ENCODE measurements at regions not wholly inside any gene's neighbourhood (a gene's known extent, or its start where the extent isn't known, plus 50 kb on each side); places are given as distances from the start of the nearest gene placed in this dataset.

DNA sequence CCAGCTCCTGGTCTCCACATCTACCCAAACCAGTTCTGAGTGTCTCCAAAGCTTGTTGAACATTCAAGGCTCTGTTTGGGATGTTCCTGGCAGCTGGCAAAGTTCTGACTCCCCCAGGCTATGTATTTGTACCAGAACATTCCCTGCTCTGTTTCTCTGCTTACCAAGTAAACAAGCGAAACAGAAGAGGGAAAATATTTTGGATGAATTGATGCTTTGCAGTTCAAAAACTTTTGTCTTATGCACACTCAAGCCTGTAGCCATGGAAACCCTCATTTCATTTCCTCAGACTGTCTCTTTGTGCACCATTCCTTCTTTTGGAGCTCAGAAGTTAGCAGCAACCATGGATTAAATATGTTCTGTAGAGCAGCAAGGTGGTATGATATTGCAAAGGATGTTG is 145.8 kb downstream of the ACTL7B start:
- no peak for DNase-seq

DNA sequence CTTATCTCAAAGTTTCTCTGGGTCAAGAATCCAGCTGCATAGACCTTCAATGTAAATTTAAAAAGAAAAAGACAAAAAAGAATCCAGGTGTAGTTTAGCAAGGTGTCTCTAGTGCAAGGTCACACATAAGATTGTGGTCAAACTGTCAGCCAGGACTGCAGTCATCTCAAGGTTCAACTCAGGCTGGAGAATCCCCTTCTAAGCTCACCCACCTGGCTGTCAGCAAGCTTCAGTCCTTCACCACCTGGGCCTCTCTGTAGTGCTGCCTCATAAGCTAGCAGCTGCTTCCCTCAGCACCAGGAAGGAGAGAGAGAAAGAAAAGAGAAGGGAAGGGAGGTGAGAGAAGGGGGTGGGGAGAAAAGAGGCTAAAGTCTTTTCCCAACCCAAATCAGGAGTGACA is 146.7 kb downstream of the ACTL7B start:
- no peak for DNase-seq

DNA sequence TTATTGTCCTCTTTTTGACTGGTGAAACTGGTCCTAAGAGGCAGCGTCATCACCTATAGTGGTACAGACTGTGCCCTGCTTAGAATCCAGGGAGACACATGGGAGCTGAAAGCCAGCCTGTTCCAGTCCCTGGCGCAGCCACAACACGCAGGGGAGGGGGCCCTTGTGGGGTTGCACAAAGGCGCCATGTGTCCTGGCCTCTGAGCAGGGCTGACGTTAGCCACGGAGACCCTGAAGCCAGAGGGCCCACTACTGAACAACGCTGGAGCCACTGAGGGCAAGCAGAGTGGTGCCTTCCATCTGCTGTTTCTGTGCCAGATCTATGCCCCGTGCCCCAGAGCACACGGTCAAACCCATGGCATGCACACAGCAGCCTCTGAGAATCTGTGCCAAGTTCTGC is 147.3 kb downstream of the ACTL7B start:
- no peak for DNase-seq

DNA sequence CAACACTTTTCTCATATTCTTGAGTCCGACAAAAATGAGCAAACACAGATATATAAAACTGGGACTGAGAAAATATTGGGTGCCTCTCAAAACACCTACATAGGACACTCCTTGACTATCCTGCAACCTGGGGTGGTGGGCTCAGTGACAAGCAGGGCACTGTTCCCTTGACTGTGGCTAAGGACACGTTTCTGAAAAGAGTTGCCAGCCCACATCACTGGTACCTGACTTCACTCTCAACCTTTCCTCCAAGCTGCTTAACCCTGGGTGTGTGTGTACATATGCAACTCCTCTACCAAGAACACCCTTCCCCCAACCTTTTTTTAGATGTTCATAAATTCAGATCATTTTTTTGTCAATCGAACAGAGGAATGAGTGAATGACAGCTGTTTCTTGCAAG is 148.7 kb downstream of the ACTL7B start:
- no peak for DNase-seq

DNA sequence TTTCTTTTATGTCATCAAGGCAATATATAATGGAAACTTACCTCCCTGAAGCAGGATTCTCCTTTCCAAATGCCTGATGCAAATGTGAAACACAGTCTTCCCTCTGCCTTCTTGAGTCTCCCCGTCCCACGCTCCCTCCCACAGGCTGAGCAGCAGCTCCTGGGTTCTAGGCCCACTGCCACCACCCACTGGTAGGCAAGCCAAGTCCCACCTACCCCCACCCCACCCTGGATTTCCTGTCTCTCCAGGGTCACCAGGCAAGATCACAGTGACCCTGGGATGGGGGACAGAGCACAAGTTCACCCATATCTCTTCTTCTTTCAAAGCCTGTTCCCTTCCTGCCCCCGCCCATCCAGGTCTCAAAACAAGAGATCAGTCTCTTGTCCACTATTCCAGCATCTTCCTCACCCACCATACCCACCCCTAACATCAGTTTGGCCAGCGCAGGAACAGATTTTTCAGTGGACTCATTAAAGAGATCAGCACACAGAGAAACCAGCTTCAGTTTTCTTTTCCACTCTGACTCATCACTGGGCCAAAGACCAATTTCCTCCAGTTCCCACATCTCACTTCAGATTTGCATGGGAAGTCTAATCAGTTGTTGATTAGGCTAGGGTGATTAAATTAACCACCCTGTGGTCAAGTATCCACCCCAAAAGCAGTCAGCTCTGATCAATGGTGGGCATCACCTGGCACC is 151.5 kb downstream of the ACTL7B start:
- no peak for DNase-seq

DNA sequence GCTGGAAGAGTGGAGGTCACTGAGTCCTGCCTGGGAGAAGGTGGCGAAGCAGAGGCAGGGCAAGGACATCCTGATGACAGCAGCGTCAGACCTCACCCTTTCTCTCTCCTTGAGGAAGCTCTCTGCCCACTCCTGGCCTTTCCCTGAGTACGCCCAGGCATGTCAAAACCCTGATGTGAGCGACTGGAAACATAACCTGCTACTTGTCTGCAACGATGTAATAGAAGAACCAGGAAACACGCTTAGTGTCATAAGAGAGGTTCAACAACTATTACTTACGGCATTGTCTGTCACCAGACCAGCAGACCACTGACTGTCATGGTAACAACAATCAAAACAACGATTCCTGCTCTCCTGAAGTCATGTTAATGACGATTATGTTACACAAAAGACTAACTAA is 152.4 kb downstream of the ACTL7B start:
- DNase-seq, result no peak

DNA sequence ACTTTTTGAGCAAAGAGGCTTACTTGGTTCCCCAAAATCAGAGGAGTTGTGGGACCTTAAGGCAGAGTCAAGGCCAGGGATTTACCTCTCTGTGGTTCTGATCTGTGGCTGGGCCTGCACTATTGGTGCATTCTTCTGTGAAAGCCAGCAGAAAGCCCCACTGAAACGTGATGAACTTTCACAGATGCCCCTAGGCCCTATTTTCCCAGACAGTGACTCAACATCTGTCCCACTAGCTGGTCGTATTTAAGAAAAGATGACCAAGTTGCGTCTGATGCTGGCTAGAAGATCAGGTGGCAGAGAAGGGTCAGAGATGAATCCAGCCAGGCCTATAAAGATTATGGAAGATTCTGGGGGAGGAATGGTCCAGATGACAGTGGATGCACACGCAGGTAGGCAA is 153.1 kb downstream of the ACTL7B start:
- no peak for DNase-seq

DNA sequence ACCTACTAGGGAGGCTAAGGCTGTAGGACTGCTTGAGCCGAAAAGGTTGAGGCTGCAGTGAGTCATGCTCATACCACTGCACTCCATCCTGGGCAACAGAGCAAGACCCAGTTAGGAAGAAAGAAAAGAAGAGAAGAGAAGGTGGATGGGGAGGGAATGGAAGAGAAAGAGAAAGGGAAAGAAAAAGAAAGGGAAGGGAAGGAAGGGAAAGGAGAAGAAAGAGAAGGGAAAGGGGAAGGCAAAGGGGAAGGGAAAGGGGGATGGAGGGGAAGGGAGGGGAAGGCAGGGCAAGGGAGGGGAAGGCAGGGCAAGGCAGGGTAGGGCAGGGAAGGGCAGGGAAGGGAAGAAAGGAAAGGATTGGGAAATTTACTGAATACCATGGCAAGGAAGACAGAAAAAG is 157.0 kb downstream of the ACTL7B start:
- DNase-seq, result no peak

DNA sequence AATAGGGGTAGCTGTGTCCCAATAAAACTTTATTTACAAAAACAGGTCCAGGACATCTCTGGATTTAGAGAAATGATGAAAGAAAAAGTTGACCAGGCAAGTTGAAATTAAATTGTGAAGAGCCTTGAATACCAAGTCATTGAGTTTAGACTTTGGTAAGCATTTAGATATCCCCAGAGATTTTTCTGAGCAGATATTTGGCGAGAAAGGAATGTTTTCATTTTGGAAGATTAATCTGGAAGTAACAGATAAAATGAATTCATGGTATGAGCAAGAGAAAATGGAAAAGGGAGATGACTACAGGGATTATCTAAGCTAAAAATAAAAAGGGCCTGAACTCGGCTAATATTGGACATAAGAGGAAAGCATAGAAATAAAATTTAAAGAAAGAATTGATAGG is 157.6 kb downstream of the ACTL7B start:
- no peak for DNase-seq

DNA sequence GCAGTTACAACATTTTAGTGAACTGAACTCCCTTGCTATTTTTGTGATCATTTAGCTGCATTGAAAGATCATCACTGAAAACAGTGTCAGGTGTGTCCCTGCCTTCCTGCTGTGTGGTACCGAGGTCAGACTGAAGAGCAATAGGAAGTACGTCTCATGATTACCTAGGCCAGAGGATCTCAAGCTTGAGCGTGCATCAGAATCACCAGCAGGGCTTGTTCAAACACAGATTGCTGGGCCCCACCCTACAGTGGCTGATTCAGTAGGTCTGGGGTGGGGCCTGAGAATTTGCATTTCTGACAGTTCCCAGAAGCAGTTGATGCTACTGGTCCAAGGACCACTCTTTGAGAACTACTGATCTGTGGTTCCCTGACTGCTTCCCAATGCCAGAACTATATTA is 159.6 kb downstream of the ACTL7B start:
- no peak for DNase-seq

DNA sequence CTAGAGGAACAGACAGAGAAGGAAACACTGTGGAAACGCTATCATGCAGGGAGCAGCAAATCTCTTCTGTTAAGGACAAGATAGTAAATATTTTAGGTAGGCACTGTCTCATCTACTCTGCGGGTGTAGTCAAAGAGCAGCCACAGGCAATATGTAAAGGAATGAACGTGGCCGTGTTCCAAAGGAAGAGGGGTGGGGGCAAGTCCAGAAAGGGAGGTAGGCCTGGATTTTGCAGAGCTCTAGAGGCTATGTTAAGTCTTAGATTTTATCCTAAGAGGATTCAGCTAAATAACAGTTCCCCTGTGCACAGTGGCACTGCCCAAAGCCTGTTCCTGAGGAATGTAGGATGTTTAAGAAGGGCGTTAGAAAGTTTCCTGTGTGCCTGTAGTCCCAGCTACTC is 161.6 kb downstream of the ACTL7B start:
- no peak for DNase-seq

DNA sequence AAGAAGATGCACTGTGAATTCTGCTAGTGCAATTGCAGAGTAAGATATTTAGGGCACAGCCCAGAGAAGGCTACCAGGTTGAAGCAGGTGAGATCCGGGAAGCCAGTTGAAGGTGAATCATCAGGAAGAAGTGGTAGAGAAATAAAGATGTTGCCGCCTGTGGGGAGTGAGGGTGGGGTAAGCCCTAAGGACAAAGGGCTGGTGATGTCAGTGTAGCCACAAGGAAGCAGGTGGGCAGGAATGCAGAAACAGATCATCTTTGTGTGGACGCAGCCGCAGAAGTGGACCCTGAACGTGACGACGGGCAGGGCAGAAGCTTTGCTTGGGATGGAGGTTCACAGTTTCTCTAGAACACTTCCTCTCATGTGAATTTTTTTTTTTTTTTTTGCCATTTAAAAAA is 164.2 kb downstream of the ACTL7B start:
- no peak for DNase-seq

DNA sequence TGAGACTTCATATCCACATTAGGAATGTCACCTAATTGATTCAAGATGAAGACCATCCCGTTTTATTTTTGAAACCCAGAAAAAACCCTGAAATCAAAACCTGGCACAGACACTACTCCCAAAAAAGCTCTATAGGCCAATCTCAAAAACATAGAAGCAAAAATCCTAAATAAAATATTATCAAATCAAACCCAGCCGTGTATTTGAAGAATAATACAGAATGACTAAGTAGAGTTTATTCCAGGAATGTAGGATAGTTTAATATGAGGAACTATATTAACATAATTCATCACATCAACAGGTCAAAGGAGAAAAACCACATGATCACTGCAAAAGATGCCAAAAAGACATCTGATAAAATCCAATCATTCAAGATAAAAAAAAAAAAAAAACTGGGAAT is 167.1 kb downstream of the ACTL7B start:
- DNase-seq, result no peak

DNA sequence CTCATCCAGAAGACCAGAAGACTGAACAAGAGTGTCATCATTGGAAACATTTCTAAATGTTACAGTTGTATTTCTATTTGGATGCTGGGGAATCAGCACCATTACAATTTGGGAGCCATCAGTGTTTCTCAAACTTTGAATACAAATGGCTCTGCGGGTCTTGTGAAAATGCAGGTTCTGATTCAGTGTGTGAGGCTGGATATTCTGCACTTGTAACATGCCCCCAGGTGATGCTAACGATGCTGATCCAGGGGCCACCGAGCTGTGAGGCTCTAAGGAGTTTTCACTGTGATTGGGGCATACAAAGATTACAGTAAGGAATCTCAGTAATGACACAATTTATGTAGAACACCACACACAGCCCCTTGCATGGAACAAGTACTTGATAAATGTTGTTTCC is 167.7 kb downstream of the ACTL7B start:
- DNase-seq, result no peak

DNA sequence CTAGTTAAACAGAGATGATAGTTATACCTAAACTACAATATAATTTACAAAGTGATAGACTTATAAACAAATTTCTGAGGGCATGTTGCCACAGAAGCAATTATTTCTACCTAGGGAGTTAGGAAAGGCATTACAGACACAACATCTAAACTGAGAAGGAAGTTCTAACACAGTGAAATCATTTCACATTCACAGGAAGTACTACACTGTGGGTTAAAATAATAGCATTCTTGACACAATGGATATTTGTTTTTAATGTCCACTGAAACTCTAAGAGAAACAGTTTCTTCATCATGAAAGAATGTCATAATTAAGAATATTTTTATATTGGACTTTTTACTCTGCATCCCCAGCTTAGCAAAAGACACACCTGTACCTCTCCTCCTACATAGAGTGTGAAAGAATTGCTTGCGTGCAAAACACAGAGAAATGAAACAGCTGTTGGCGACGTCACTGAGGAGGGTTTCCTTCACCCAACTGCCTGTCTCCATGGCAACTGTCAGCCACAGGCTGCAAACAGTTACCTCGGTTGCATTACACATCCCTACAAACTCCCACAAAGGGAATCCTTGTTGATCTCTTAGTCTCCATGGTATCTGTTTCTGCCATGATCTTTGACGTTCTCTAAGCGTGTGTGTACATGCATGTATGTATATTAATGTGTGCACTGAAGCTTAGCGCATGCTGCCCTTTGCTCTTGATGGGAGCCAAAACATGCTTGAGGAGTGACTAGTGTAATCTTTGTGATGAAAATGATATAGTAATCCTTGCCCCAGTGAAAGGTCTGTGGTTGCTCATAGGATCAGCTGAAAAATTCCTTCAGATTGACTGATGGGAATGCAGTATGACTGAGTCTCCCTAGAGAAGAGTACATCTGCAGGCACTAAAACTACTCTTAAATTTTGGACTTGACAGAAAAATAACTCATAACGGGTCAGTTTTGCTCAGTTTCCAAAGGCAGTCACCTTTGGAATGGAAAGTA is 168.5 kb downstream of the ACTL7B start:
- no peak for DNase-seq

DNA sequence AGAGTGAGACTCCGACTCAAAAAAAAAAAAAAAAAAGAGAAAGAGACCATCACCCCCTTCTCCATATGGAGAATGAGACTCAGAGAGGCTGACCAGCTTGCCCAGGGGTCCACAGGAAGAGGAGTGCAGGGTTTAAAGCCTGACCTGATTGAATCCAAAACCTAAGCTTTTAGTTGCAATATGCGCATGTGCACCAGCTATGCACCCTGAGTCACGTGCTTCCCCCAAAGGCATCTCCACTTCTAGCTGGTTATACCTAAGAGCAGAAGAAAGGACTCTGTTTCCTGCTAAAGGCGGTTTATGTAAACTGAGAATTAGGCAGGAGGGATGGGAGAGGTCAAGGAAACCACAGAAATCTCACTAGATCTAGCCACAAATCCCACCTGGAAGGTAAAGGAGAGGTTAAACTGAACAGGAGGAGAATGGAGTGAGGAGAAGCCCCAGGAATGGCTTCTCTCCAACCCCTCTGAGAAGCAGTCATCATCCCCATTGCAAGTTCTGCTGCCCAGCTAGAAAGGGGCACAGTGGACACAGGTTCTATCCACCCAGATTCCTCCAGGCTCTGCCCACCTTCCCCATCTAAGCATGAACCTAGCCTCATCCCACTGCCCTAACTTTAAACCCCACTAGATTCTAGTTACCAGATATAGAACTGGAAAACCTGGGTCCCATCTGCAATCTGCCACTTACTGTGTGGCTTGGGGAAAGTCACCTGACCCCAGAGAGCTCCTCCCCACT is 171.3 kb downstream of the ACTL7B start:
- DNase-seq, result no peak

DNA sequence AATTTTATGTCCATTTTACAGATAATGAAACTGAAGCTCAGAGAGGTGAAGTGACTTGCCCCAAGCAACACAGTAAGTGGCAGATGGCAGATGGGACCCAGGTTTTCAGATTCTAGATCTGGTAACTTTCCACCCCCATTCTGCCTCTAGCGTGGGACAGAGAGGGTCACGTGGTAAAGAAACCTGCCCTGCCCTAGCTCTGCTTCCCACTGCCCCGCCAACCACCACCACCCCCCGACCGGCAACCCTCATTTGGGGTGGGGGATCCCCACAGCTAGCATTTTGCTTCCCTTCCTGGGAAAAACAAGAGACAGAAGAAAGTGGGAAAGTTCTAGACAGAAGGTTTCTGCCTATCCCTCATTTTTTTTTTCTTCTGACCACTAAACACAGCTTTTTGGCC is 172.5 kb downstream of the ACTL7B start:
- no peak for DNase-seq

DNA sequence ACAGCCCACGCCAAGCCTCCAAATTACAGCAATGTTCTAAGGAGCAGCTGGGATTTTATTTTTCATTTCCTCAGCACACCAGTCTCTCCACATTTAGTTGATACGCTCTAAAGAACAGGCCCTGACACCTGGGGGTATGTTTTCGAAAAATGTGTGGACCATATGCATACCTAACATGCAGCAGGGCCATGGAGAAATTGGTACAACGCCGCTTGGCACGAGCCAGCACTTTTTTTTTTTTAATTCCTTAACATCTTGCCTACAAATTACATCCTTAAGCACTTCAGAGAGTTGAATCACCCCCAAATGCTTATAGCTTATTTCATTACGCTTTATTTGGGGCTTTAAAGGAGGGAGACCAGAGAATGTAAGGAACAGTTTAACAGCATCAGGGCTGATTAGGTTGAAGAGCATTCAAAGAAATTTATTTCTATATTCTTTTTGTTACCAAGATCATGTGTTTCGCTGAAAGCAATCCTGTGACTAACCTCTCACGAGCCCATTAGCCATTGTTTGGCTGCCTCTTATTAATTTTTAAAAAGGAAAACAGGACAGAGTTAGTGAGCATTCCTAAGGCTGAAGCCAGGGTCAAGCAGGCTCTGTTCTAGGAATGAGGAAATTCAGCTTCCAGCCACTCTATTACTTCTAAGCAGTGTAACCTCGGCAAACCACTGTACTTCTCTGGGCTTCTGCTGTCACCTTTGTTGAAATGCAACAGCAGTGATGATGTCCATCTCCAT is 173.8 kb downstream of the ACTL7B start:
- no peak for DNase-seq

DNA sequence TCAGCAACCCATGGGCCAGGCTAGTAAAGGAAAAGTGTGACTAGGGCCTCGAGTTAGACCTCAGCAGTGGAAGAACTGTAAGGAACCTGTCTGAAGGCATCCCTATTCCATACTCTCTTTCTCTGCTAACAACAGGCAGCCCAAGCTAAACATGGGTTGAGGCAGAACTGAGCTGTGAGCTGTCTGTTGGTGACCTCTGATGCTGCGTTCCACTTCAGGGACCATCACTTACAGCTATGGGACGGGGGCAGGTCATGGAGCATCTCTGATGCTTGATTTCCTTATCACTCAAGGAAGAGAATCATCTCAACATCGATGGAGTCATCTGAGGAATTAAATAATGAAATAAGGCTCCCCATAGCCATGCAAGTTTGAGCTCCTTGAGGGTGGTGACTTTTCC is 174.8 kb downstream of the ACTL7B start:
- DNase-seq, result no peak

DNA sequence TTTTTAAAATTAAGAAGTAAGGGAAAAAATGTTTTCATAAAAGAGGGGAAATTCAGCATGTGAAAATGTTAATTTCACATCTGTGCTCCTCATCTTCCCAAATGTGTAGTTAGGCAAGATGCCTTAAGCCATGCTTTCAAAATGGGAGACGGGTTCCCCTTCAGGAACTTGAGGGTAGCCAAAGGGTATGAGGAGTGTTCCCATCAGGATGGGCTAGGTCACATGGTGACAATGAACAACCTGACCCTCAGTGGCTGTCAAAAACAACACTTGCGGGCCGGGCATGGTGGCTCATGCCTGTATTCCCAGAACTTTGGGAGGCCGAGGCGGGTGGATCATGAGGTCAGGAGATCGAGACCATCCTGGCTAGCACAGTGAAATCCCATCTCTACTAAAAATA is 178.0 kb downstream of the ACTL7B start:
- no peak for DNase-seq

DNA sequence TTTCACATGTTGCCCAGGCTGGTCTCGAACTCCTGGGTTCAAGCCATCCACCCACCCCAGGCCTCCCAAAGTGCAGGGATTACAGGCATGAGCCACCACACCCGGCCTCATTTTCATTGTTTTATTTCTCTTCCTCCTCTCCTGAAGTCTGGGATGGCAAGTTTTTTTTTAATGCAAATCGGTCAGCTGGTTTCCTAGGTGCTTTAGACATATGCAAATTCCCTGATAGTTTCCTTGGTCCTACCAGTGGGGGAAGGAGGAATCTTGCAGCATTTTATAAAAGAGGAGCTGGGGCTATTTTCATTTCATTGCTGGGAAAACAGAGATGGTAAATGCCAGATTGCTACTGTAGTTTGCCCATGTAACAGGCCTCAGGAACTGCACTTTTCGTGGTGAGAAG is 179.4 kb downstream of the ACTL7B start:
- DNase-seq, result no peak

DNA sequence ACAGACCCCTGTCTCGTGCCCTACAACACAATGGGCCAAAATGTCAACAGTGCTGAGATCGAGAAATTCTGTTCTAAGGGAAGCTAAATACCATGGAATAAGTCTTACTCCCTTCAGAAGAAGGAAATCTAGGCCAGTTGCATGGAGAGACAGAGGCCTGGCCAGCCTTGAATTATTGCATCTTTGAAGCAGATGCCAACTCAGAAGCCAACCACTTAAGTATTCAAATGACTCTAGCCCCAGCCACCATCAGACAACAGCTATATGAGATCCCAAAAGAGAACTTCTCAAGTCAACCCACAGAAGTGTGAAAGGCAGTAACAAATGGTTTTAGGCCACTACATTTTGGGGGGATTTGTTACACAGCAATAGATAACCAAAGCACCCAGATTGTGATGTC is 180.1 kb downstream of the ACTL7B start:
- DNase-seq, result no peak
